CD4-positive, alpha-beta T cell (primary cell): ENCODE measurements at regions not wholly inside any gene's neighbourhood (a gene's known extent, or its start where the extent isn't known, plus 50 kb on each side); places are given as distances from the start of the nearest gene placed in this dataset.

Source experiments
- ATAC-seq: fragments of 200-7000 bp; cut with Tn5 transposase; one replicate; pipeline ENCODE4 v1.10.0; 2022; ENCODE audit warnings: mild to moderate bottlenecking; ENCODE audit not compliant: poor library complexity
- CTCF ChIA-PET: fragments of 350-600 bp; sonication (Branson Sonifier 250); formaldehyde crosslinking; loops from one replicate; lab custom pipeline; 2021; ENCODE audit warnings: antibody characterized with exemption, inconsistent platforms; lab: Charles Lee
- POLR2A ChIA-PET: fragments of 350-600 bp; sonication (Branson Sonifier 250); formaldehyde crosslinking; loops from one replicate; lab custom pipeline; 2021; ENCODE audit warnings: antibody characterized with exemption, inconsistent platforms; lab: Charles Lee
- DNase-seq, 14 experiments: peaks; one replicate each; pipeline ENCODE4 v3.0.0-alpha.2; 2013 to 2020; ENCODE audit warnings: mixed read lengths in 2 of 14
- H3K27ac ChIP-seq, 2 donors: one replicate each; pipeline versions ENCODE4 v1.5.1 to v1.7.0; 2013; ENCODE audit warnings: low read length in 2 of 2, low read depth in 1 of 2, mild to moderate bottlenecking in 1 of 2
- H3K27me3 ChIP-seq, 2 experiments: 1 replicate in 1 of 2; 2 replicates in 1 of 2; pipeline versions ENCODE4 v1.6.1 to v1.7.0; 2013; ENCODE audit warnings: low read length in 2 of 2, control low read depth in 1 of 2, mild to moderate bottlenecking in 1 of 2, moderate library complexity in 1 of 2; ENCODE audit not compliant: insufficient read depth in 2 of 2, control insufficient read depth in 1 of 2
- H3K36me3 ChIP-seq: one replicate; pipeline ENCODE4 v1.6.1; 2013; ENCODE audit warnings: low read length, control low read depth; ENCODE audit not compliant: insufficient read depth
- H3K4me1 ChIP-seq: one replicate; pipeline ENCODE4 v1.6.1; 2013; ENCODE audit warnings: low read length, control low read depth; ENCODE audit not compliant: insufficient read depth
- H3K4me3 ChIP-seq: one replicate; pipeline ENCODE4 v1.5.1; 2013; ENCODE audit warnings: mild to moderate bottlenecking, low read length, moderate library complexity
- H3K9me3 ChIP-seq, 2 experiments: 1 replicate in 1 of 2; 2 replicates in 1 of 2; pipeline versions ENCODE4 v1.6.1 to v1.7.0; 2013; ENCODE audit warnings: low read length in 2 of 2, mild to moderate bottlenecking in 2 of 2, control low read depth in 1 of 2, moderate library complexity in 1 of 2; ENCODE audit not compliant: control insufficient read depth in 1 of 2, insufficient read depth in 1 of 2
- H3K27ac Mint-ChIP-seq: one replicate; pipeline ENCODE4 v1.8.0; 2020; ENCODE audit warnings: mixed read lengths
- H3K27me3 Mint-ChIP-seq: one replicate; pipeline ENCODE4 v1.8.0; 2021; ENCODE audit warnings: mixed read lengths
- H3K36me3 Mint-ChIP-seq: one replicate; pipeline ENCODE4 v1.8.0; 2021; ENCODE audit warnings: low read depth, mixed read lengths
- H3K4me1 Mint-ChIP-seq: one replicate; pipeline ENCODE4 v1.8.0; 2021; ENCODE audit warnings: low read depth, mixed read lengths
- H3K4me3 Mint-ChIP-seq: one replicate; pipeline ENCODE4 v1.8.0; 2020; ENCODE audit warnings: mild to moderate bottlenecking, mixed read lengths
- H3K9me3 Mint-ChIP-seq: one replicate; pipeline ENCODE4 v1.8.0; 2020; ENCODE audit warnings: mixed read lengths
- intact Hi-C, 2 experiments: fragments of 100-400 bp; cut with DNase I in 1 of 2; cut with micrococcal nuclease in 1 of 2; formaldehyde crosslinking; loops; one replicate each; pipeline versions ENCODE4 v1.15.1 to v1.9.0; 2023 to 2025; cut with DNase I, micrococcal nuclease
- TF ChIP-seq, protein P1 (sequence below): fragments of 200-600 bp; IDR thresholded peaks from one replicate; pipeline ENCODE4 v1.8.0; 2022; ENCODE audit warnings: antibody characterized with exemption, mild to moderate bottlenecking

DNA sequence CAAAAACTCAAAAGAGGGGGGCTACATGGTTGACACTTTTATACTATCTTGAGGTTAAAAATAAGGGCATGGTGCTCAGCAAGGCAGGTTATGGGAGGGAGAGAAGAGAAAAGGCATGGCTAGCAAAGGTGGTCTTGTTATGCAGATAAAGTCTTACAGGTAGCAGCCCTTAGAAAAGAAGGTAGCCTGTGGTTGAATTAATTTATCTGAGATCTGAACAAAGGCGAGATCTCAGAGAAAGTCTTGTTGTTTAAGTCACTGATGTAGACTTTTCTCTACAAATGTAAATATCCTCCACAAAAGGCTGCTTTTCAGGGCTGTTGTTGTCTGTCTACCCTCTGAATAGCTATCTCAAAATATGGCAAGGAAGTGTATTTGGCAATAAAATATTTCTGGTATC is 1250.4 kb downstream of the PCDH18 start:
- ATAC-seq (no peak), DNase-seq (no peak)
- intact Hi-C loops: no loop called here
- no peaks in the 10 kb centered on the region for H3K27me3 Mint-ChIP-seq
- no peaks in the 10 kb centered on the region for H3K4me1 ChIP-seq
- no peaks in the 10 kb centered on the region for H3K9me3 ChIP-seq
- CTCF ChIA-PET: interaction anchor here (0.6 kb wide), 1 partner anchor 10 kb away, joined by 3 read pairs; no protein-coding TSS in a partner anchor
- H3K27ac ChIP-seq: no peak overlapping the region
- POLR2A ChIA-PET: no interaction called here
- H3K36me3 ChIP-seq: no peaks in the 10 kb centered on the region
- no peaks in the 10 kb centered on the region for H3K36me3 Mint-ChIP-seq
- no peaks in the 10 kb centered on the region for H3K27me3 ChIP-seq
- no peak overlapping the region for H3K4me3 Mint-ChIP-seq
- TF ChIP-seq, protein P1, sequence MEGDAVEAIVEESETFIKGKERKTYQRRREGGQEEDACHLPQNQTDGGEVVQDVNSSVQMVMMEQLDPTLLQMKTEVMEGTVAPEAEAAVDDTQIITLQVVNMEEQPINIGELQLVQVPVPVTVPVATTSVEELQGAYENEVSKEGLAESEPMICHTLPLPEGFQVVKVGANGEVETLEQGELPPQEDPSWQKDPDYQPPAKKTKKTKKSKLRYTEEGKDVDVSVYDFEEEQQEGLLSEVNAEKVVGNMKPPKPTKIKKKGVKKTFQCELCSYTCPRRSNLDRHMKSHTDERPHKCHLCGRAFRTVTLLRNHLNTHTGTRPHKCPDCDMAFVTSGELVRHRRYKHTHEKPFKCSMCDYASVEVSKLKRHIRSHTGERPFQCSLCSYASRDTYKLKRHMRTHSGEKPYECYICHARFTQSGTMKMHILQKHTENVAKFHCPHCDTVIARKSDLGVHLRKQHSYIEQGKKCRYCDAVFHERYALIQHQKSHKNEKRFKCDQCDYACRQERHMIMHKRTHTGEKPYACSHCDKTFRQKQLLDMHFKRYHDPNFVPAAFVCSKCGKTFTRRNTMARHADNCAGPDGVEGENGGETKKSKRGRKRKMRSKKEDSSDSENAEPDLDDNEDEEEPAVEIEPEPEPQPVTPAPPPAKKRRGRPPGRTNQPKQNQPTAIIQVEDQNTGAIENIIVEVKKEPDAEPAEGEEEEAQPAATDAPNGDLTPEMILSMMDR: no peak
- peaks cover 2% of the 10 kb centered on the region for H3K9me3 Mint-ChIP-seq
- H3K27ac Mint-ChIP-seq: no peak overlapping the region
- H3K4me1 Mint-ChIP-seq: no peaks in the 10 kb centered on the region
- no peak overlapping the region for H3K4me3 ChIP-seq

DNA sequence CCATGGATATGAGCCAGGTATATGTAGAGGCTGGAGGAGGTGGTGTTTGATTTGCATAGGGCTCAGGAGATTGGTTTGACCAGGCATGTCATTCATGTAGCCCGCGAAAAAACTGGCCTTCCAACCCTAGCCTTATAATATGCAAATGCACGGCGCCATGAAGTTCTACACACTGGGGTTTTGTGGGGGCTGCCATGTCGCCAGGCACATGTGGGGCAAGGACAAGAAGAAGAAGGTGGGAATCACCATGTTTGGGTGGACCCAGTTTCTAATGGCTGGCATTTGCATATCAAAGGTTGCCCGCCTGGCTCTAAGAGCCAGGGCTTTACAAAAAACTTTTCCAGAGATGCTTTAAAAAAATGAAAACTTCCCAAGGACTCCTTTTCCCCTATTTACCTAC is 1251.0 kb downstream of the PCDH18 start:
- Histone ChIP-seq H3K4me1 (no peaks in the 10 kb centered on the region), H3K36me3 (no peaks in the 10 kb centered on the region), H3K27ac (no peak overlapping the region), H3K27me3 (no peaks in the 10 kb centered on the region), H3K4me3 (no peak overlapping the region), H3K9me3 (no peaks in the 10 kb centered on the region)
- ChIA-PET POLR2A (no interaction called here), CTCF (no interaction called here)
- no peaks in the 10 kb centered on the region for H3K4me1 Mint-ChIP-seq
- H3K9me3 Mint-ChIP-seq: peaks cover 2% of the 10 kb centered on the region
- no peak overlapping the region for H3K4me3 Mint-ChIP-seq
- H3K36me3 Mint-ChIP-seq: no peaks in the 10 kb centered on the region
- DNase-seq: no peak
- no peak overlapping the region for H3K27ac Mint-ChIP-seq
- no peak for ATAC-seq
- TF ChIP-seq, protein P1: no peak
- H3K27me3 Mint-ChIP-seq: no peaks in the 10 kb centered on the region
- intact Hi-C loops: no loop called here

DNA sequence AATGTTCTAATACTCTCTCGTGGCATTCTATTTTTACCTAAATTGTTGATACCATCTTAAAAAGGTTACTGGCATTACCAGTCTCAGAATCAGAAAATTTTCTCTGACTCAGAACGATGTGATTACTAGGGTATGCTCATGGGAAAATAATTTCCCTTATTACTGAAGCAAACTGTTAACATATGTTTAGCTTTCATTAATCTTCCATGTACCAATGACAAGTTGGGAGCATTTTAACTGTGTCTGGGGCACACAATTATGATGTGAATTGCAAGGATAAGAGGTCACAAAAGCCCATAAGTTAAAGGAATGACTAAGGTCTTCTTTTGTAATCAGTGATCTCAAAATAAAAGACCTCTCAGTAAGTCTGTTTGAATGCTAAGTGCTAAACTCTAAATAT is 1254.6 kb downstream of the PCDH18 start:
- Histone ChIP-seq H3K27ac (no peak overlapping the region), H3K9me3 (no peaks in the 10 kb centered on the region), H3K36me3 (no peaks in the 10 kb centered on the region), H3K4me3 (no peak overlapping the region), H3K27me3 (no peaks in the 10 kb centered on the region), H3K4me1 (no peaks in the 10 kb centered on the region)
- intact Hi-C loops: no loop called here
- TF ChIP-seq, protein P1: no peak
- no peak overlapping the region for H3K27ac Mint-ChIP-seq
- DNase-seq: no peak
- H3K4me3 Mint-ChIP-seq: no peak overlapping the region
- peaks cover 2% of the 10 kb centered on the region for H3K9me3 Mint-ChIP-seq
- no peaks in the 10 kb centered on the region for H3K27me3 Mint-ChIP-seq
- CTCF ChIA-PET: no interaction called here
- no peaks in the 10 kb centered on the region for H3K36me3 Mint-ChIP-seq
- no peaks in the 10 kb centered on the region for H3K4me1 Mint-ChIP-seq
- POLR2A ChIA-PET: no interaction called here
- ATAC-seq: no peak
